DOHH2 (cell line): ENCODE measurements at regions not wholly inside any gene's neighbourhood (a gene's known extent, or its start where the extent isn't known, plus 50 kb on each side); places are given as distances from the start of the nearest gene placed in this dataset.

Experiments
- CTCF ChIP-seq: fragments of 200-600 bp; sonication (generic); IDR thresholded peaks from one replicate; pipeline ENCODE4 v1.5.1; 2014; ENCODE audit warnings: antibody characterized with exemption, mild to moderate bottlenecking, low read depth, low read length; ENCODE audit not compliant: poor library complexity, severe bottlenecking
- EZH2phosphoT487 ChIP-seq: fragments of 200-600 bp; sonication (generic); IDR thresholded peaks from 2 replicates; pipeline ENCODE4 v1.6.1; 2017; ENCODE audit warnings: borderline replicate concordance, mild to moderate bottlenecking, antibody characterized with exemption, low read length, moderate library complexity, mixed read lengths

GRCh38 chr6:157755032-157755745 is 67.9 kb upstream of the SNX9 start:
- no peak for TF ChIP-seq CTCF
- no peak for TF ChIP-seq EZH2phosphoT487
